H1 (cell line): ENCODE measurements at regions not wholly inside any gene's neighbourhood (a gene's known extent, or its start where the extent isn't known, plus 50 kb on each side); places are given as distances from the start of the nearest gene placed in this dataset.

ENCODE experiments used
- CTCF ChIA-PET: fragments of 300-600 bp; sonication (Branson Sonifier 250); formaldehyde crosslinking; loops from one replicate; lab custom pipeline; 2021; ENCODE audit not compliant: partially characterized antibody; lab: Charles Lee
- POLR2A ChIA-PET: fragments of 300-600 bp; sonication (Branson Sonifier 250); formaldehyde crosslinking; loops from one replicate; lab custom pipeline; 2021; ENCODE audit warnings: inconsistent platforms; ENCODE audit not compliant: partially characterized antibody; lab: Charles Lee
- DNase-seq, 2 experiments: peaks; one replicate each; pipeline versions ENCODE4 v3.0.0 to v3.0.0-alpha.2; 2010 to 2022; ENCODE audit warnings: low spot score in 2 of 2, low read depth in 1 of 2, mixed read lengths in 1 of 2
- FAIRE-seq: peaks from 2 replicates; lab custom pipeline; 2011; peaks lifted over from hg19 to GRCh38; lab: Jason Lieb, UNC
- H2AFZ ChIP-seq: 2 replicates; pipeline ENCODE4 v1.8.1; 2012; ENCODE audit warnings: low read length, inconsistent platforms
- H2AK5ac ChIP-seq: 2 replicates; pipeline ENCODE4 v1.6.1; 2013; ENCODE audit warnings: low read depth, low read length
- H2BK120ac ChIP-seq: replicated peaks from 2 replicates; pipeline ENCODE3; 2013; ENCODE audit warnings: low read depth, low read length, inconsistent platforms
- H2BK12ac ChIP-seq: 2 replicates; pipeline ENCODE4 v1.6.1; 2013; ENCODE audit warnings: low read depth, low read length
- H2BK15ac ChIP-seq: 2 replicates; pipeline ENCODE4 v1.6.1; 2013; ENCODE audit warnings: low read length
- H2BK20ac ChIP-seq: 2 replicates; pipeline ENCODE4 v1.6.1; 2013; ENCODE audit warnings: low read length
- H2BK5ac ChIP-seq: 2 replicates; pipeline ENCODE4 v1.6.1; 2013; ENCODE audit warnings: low read depth, low read length
- H3K14ac ChIP-seq: 2 replicates; pipeline ENCODE4 v1.6.1; 2013; ENCODE audit warnings: inconsistent platforms; ENCODE audit not compliant: insufficient read length
- H3K18ac ChIP-seq: 2 replicates; pipeline ENCODE4 v1.6.1; 2013; ENCODE audit warnings: low read length; ENCODE audit errors: extremely low read depth
- H3K23ac ChIP-seq: 2 replicates; pipeline ENCODE4 v1.6.1; 2013; ENCODE audit warnings: inconsistent platforms; ENCODE audit not compliant: insufficient read length
- H3K23me2 ChIP-seq: 2 replicates; pipeline ENCODE4 v1.6.1; 2013; ENCODE audit warnings: low read depth, low read length
- H3K27ac ChIP-seq: 2 replicates; pipeline ENCODE4 v1.6.1; 2011; ENCODE audit warnings: low read depth, low read length, inconsistent platforms
- H3K27me3 ChIP-seq, 4 experiments: replicated peaks in 1 of 4; 1 replicate in 1 of 4; 2 replicates in 3 of 4; pipeline versions ENCODE4 v1.6.1 to v1.8.1; 2011 to 2013; ENCODE audit warnings: low read length in 3 of 4, mild to moderate bottlenecking in 3 of 4, inconsistent platforms in 2 of 4, mixed read lengths in 2 of 4, moderate library complexity in 1 of 4; ENCODE audit not compliant: control insufficient read depth in 3 of 4, insufficient read depth in 3 of 4; ENCODE audit errors: extremely low read depth in 1 of 4
- H3K36me3 ChIP-seq, 4 experiments: 2 replicates each; pipeline versions ENCODE4 v1.6.1 to v1.8.1; 2011 to 2013; ENCODE audit warnings: mild to moderate bottlenecking in 4 of 4, low read length in 3 of 4, moderate library complexity in 2 of 4, control low read depth in 1 of 4, inconsistent platforms in 1 of 4; ENCODE audit not compliant: insufficient read depth in 4 of 4, control insufficient read depth in 2 of 4
- H3K4ac ChIP-seq: replicated peaks from 2 replicates; pipeline ENCODE3; 2013; ENCODE audit warnings: low read length, low read depth, mixed read lengths, inconsistent platforms; ENCODE audit not compliant: insufficient read length
- H3K4me1 ChIP-seq, 4 experiments: replicated peaks in 1 of 4; 1 replicate in 1 of 4; 2 replicates in 3 of 4; pipeline versions ENCODE4 v1.6.1 to v1.8.1; 2011 to 2013; ENCODE audit warnings: low read length in 3 of 4, inconsistent platforms in 2 of 4, mixed read lengths in 1 of 4; ENCODE audit not compliant: insufficient read depth in 4 of 4, control insufficient read depth in 3 of 4
- H3K4me2 ChIP-seq, 2 experiments: 2 replicates each; pipeline versions ENCODE4 v1.6.1 to v1.8.1; 2011 to 2013; ENCODE audit warnings: low read depth in 2 of 2, low read length in 2 of 2, control low read depth in 1 of 2, inconsistent platforms in 1 of 2, mild to moderate bottlenecking in 1 of 2; ENCODE audit not compliant: insufficient read depth in 1 of 2
- H3K4me3 ChIP-seq, 4 experiments: fragments of 200-600, 300-600 bp in 1 of 4; sonication (generic), shearing (Covaris generic), sonication (Bioruptor Twin) in 1 of 4; 2 replicates each; pipeline versions ENCODE4 v1.5.1 to v1.8.1; 2011 to 2016; ENCODE audit warnings: low read length in 4 of 4, low read depth in 3 of 4, control low read depth in 2 of 4, inconsistent platforms in 2 of 4, mild to moderate bottlenecking in 2 of 4, mixed read lengths in 1 of 4, moderate library complexity in 1 of 4; ENCODE audit not compliant: insufficient read depth in 2 of 4; ENCODE audit errors: extremely low read depth in 1 of 4
- H3K56ac ChIP-seq: replicated peaks from 2 replicates; pipeline ENCODE3; 2013; ENCODE audit warnings: low read depth, mild to moderate bottlenecking, mixed read lengths, low read length, inconsistent platforms; ENCODE audit not compliant: insufficient read length
- H3K79me1 ChIP-seq: 2 replicates; pipeline ENCODE4 v1.6.1; 2013; ENCODE audit warnings: low read depth, low read length, control low read depth
- H3K79me2 ChIP-seq, 2 experiments: 2 replicates each; pipeline versions ENCODE4 v1.6.1 to v1.8.1; 2012 to 2013; ENCODE audit warnings: low read length in 2 of 2, mild to moderate bottlenecking in 2 of 2, inconsistent platforms in 1 of 2; ENCODE audit not compliant: insufficient read depth in 2 of 2, control insufficient read depth in 1 of 2
- H3K9ac ChIP-seq, 4 experiments: replicated peaks in 1 of 4; 1 replicate in 1 of 4; 2 replicates in 3 of 4; pipeline versions ENCODE4 v1.6.1 to v1.8.1; 2011 to 2013; ENCODE audit warnings: low read depth in 3 of 4, low read length in 3 of 4, control low read depth in 2 of 4, mild to moderate bottlenecking in 2 of 4, moderate library complexity in 2 of 4, inconsistent platforms in 1 of 4; ENCODE audit errors: extremely low read depth in 1 of 4
- H3K9me3 ChIP-seq, 2 experiments: 2 replicates each; pipeline versions ENCODE4 v1.6.1 to v1.8.1; 2012 to 2013; ENCODE audit warnings: mild to moderate bottlenecking in 2 of 2, moderate library complexity in 2 of 2, control low read depth in 1 of 2, inconsistent platforms in 1 of 2, low read depth in 1 of 2, low read length in 1 of 2, mixed read lengths in 1 of 2; ENCODE audit not compliant: insufficient read depth in 2 of 2
- H4K20me1 ChIP-seq, 2 experiments: replicated peaks in 1 of 2; 2 replicates each; pipeline versions ENCODE3 to v1.8.1; 2011 to 2013; ENCODE audit warnings: inconsistent platforms in 2 of 2, low read length in 2 of 2, mild to moderate bottlenecking in 1 of 2; ENCODE audit not compliant: insufficient read depth in 2 of 2, control insufficient read depth in 1 of 2
- H4K5ac ChIP-seq: 2 replicates; pipeline ENCODE4 v1.6.1; 2013; ENCODE audit warnings: low read length, low read depth, mixed read lengths, inconsistent platforms; ENCODE audit not compliant: insufficient read length
- H4K8ac ChIP-seq: 2 replicates; pipeline ENCODE4 v1.8.0; 2013; ENCODE audit warnings: mild to moderate bottlenecking, moderate library complexity, low read length, inconsistent platforms; ENCODE audit not compliant: insufficient read depth; ENCODE audit errors: extremely low read depth
- H4K91ac ChIP-seq: replicated peaks from 2 replicates; pipeline ENCODE3; 2013; ENCODE audit warnings: low read length, mixed read lengths, inconsistent platforms; ENCODE audit not compliant: insufficient read length
- BACH1 ChIP-seq: IDR thresholded peaks from 2 replicates; pipeline ENCODE4 v1.6.1; 2012; ENCODE audit warnings: low read length, improper control_type of control experiment
- BRCA1 ChIP-seq: IDR thresholded peaks from 2 replicates; pipeline ENCODE4 v1.6.1; 2012; ENCODE audit warnings: low read depth, low read length, improper control_type of control experiment
- CBX5 ChIP-seq: fragments of 300-800, 300-1000 bp; sonication (generic); IDR thresholded peaks from 2 replicates; pipeline ENCODE4 v1.7.1; 2016; ENCODE audit warnings: antibody characterized with exemption, low read length, low read depth
- CBX8 ChIP-seq: fragments of 300-800, 300-1000 bp; sonication (generic); IDR thresholded peaks from 2 replicates; pipeline ENCODE4 v1.7.1; 2016; ENCODE audit warnings: low read depth, low read length, borderline replicate concordance
- CHD2 ChIP-seq: IDR thresholded peaks from 2 replicates; pipeline ENCODE4 v1.6.1; 2012; ENCODE audit warnings: low read length, improper control_type of control experiment
- CTCF ChIP-seq, 3 experiments: IDR thresholded peaks; 1 replicate in 2 of 3; 2 replicates in 1 of 3; pipeline versions ENCODE4 v1.5.1 to v1.6.1; 2011; ENCODE audit warnings: low read length in 3 of 3, mild to moderate bottlenecking in 3 of 3, inconsistent platforms in 2 of 3, low read depth in 1 of 3, moderate library complexity in 1 of 3; ENCODE audit not compliant: insufficient read depth in 1 of 3; ENCODE audit errors: control extremely low read depth in 1 of 3
- JUN ChIP-seq: IDR thresholded peaks from 2 replicates; pipeline ENCODE4 v1.6.1; 2011; ENCODE audit warnings: low read depth, mild to moderate bottlenecking, improper control_type of control experiment, low read length
- KDM1A ChIP-seq: fragments of 200-600, 300-600 bp; sonication (generic); IDR thresholded peaks from 2 replicates; pipeline ENCODE4 v1.7.1; 2016; ENCODE audit warnings: mild to moderate bottlenecking, low read length, borderline replicate concordance
- MAX ChIP-seq: IDR thresholded peaks from 2 replicates; pipeline ENCODE4 v1.6.1; 2012; ENCODE audit warnings: inconsistent platforms
- POLR2A ChIP-seq, 2 experiments: IDR thresholded peaks; 1 replicate in 1 of 2; 2 replicates in 1 of 2; pipeline ENCODE4 v1.6.1; 2011; ENCODE audit warnings: low read depth in 2 of 2, low read length in 2 of 2, mild to moderate bottlenecking in 2 of 2; ENCODE audit errors: control extremely low read depth in 1 of 2
- RAD21 ChIP-seq, 2 experiments: IDR thresholded peaks in 1 of 2; conservative IDR thresholded peaks in 1 of 2; 2 replicates each; pipeline ENCODE4 v1.6.1; 2011; ENCODE audit warnings: low read depth in 2 of 2, low read length in 2 of 2, improper control_type of control experiment in 1 of 2, inconsistent platforms in 1 of 2, mild to moderate bottlenecking in 1 of 2, moderate library complexity in 1 of 2
- SP1 ChIP-seq: IDR thresholded peaks from 2 replicates; pipeline ENCODE4 v1.6.1; 2011; ENCODE audit warnings: low read depth, low read length
- SUZ12 ChIP-seq: fragments of 200-600 bp; sonication (generic); IDR thresholded peaks from 2 replicates; pipeline ENCODE4 v1.6.1; 2012; ENCODE audit warnings: mild to moderate bottlenecking, inconsistent platforms, low read length, moderate library complexity, mixed read lengths
- WGBS, 2 experiments: shearing (Covaris generic) in 1 of 2; methylation state at CpG; one replicate each; pipeline versions ENCODE4 v1.1.6 to v1.1.7; 2013 to 2015; ENCODE audit warnings: low lambda C conversion rate in 2 of 2, mixed read lengths in 2 of 2, inconsistent platforms in 1 of 2, low coverage in 1 of 2, missing lambda C conversion rate in 1 of 2; ENCODE audit not compliant: insufficient replicate concordance in 2 of 2, insufficient coverage in 1 of 2, insufficient read length in 1 of 2; ENCODE audit errors: extremely low coverage in 1 of 2, missing lambda C conversion rate in 1 of 2; 5-methylcytosine and 5-hydroxymethylcytosine counted together

GRCh38 chr10:124305131-124305530 is 113.6 kb downstream of the OAT start:
- Histone ChIP-seq H3K23ac (no peak overlapping the region), H3K23me2 (peaks cover 6% of the 10 kb centered on the region; the same call in 1 of the 2 replicates), H2AFZ (no peak overlapping the region), H3K14ac (no peak overlapping the region), H3K4ac (no peak overlapping the region), H2BK15ac (no peak overlapping the region), H3K27me3 (no peaks in the 10 kb centered on the region), H3K4me2 (no peak overlapping the region), H3K56ac (no peak overlapping the region), H3K9ac (no peak overlapping the region), H3K79me2 (no peaks in the 10 kb centered on the region), H4K5ac (no peak overlapping the region), H2AK5ac (no peak overlapping the region), H4K91ac (no peak overlapping the region), H4K20me1 (no peaks in the 10 kb centered on the region), H2BK120ac (no peak overlapping the region), H4K8ac (no peak overlapping the region), H3K9me3 (peaks cover 19 to 20% of the 10 kb centered on the region in 2 experiments), H3K4me1 (no peaks in the 10 kb centered on the region), H2BK20ac (no peak overlapping the region), H2BK12ac (no peak overlapping the region), H3K27ac (no peak overlapping the region), H3K36me3 (no peaks in the 10 kb centered on the region), H2BK5ac (no peak overlapping the region), H3K18ac (no peak overlapping the region), H3K4me3 (no peak overlapping the region), H3K79me1 (no peaks in the 10 kb centered on the region)
- ChIA-PET CTCF (no interaction called here), POLR2A (no interaction called here)
- no peak for DNase-seq
- WGBS, 2 experiments, result 95% methylated on average over 3 of the region's 3 CpGs; no CpG with 5 or more reads in 1 of the 2 experiments
- FAIRE-seq, result no peak
- TF ChIP-seq CHD2, result no peak
- no peak for TF ChIP-seq CBX8
- no peak for TF ChIP-seq CBX5
- no peak for TF ChIP-seq MAX
- TF ChIP-seq JUN, result no peak
- no peak for TF ChIP-seq KDM1A
- no peak for TF ChIP-seq BACH1
- TF ChIP-seq POLR2A (IDR thresholded peaks at IDR 0.05; ENCODE audit: control extremely low read depth in 1 of 2, low read depth in 2 of 2, low read length in 2 of 2), result no peak
- TF ChIP-seq BRCA1, result no peak
- no peak for TF ChIP-seq SP1
- TF ChIP-seq SUZ12, result no peak
- TF ChIP-seq CTCF (IDR thresholded peaks at IDR 0.05; ENCODE audit: control extremely low read depth in 1 of 3, insufficient read depth in 1 of 3, low read depth in 1 of 3, low read length in 3 of 3), result no peak
- no peak for TF ChIP-seq RAD21 (IDR thresholded peaks at IDR 0.05 in 1 of 2, conservative IDR thresholded peaks at IDR 0.05 in 1 of 2; ENCODE audit: low read depth in 2 of 2, low read length in 2 of 2)
